Cardiac septum (tissue), 1 donor: ENCODE measurements at regions not wholly inside any gene's neighbourhood (a gene's known extent, or its start where the extent isn't known, plus 50 kb on each side); places are given as distances from the start of the nearest gene placed in this dataset.
"Not testable (repeated sequence)": the region's sequence is repeated elsewhere in the genome, so short reads cannot be mapped to it uniquely, and the experiment has no call there.

Source experiments
- DNase-seq: peaks from one replicate; pipeline ENCODE4 v3.0.0-alpha.2; 2020; ENCODE audit warnings: low spot score
- intact Hi-C: fragments of 100-400 bp; cut with DNase I; formaldehyde crosslinking; loops from one replicate; pipeline ENCODE4 v1.14.0; 2022
- donor health status: DM: no; HTN: no; CAD: no.

DNA sequence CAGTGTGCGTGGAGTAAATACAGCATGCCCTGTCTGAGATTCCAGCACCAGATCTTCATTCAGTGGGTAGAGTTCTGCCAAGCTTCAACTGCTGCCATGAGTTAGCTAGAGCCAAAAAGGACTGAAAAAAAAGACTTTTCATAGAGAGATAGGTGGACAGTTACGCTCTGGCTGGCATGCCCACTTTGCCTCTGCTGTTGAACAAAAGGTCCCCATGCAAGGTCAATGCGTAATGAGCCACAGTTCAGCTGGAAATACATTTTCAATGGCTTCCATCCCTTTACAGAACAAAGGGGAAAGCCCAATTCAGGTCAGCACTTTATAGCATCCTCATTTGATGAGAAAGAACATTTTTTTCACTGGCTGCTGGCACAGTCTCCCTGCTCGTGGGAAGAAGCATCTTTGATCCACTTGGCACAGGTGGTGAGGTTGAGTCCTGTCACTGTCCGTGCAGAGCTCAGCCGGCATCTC, 86.9 kb upstream of the ERCC6L2 start:
- intact Hi-C loops, result no loop called here
- no peak for DNase-seq

DNA sequence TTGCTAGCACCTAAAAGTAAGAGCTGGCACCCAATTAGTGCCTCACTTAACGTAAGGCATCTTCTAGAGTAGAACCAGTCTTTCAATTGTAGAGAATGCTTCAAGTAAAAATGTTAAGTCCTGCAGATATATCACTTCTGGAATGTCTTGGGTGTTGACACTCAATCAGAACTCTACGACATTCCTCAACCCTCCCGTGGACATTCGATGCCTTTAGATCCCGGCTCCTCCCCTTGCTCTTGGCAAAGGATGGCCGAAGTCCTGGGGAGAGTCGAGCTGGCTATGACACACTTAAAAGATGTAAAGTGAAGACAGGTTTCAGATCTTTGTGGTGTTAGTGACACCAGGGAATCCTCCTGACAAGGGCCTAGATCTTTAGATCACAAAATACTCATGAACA, 87.5 kb upstream of the ERCC6L2 start:
- no peak for DNase-seq
- intact Hi-C loops, result no loop called here

DNA sequence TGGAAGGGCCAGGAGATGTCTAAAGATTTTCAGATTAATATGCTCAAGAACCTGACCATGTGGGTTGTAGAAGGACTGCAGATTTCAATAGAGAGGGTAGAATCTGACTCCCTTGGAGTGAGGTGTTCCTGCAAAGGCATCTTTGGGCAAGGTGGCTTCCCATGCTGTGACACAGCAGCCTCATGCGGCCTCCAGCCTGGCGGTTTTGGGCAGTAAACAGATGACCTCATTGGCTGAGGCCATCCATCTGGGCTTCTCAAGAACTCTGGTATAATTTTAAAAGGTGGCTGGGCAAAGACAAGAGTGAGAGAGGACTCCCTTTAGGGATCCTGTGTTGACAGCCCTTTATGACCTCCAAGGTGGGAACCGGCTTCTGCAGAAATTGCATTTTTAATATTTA, 90.3 kb upstream of the ERCC6L2 start:
- intact Hi-C loops, result no loop called here
- DNase-seq, result no peak

GRCh38 chr9:95784318-95784717, 91.2 kb upstream of the ERCC6L2 start:
- intact Hi-C loops, result no loop called here
- DNase-seq, result no peak

DNA sequence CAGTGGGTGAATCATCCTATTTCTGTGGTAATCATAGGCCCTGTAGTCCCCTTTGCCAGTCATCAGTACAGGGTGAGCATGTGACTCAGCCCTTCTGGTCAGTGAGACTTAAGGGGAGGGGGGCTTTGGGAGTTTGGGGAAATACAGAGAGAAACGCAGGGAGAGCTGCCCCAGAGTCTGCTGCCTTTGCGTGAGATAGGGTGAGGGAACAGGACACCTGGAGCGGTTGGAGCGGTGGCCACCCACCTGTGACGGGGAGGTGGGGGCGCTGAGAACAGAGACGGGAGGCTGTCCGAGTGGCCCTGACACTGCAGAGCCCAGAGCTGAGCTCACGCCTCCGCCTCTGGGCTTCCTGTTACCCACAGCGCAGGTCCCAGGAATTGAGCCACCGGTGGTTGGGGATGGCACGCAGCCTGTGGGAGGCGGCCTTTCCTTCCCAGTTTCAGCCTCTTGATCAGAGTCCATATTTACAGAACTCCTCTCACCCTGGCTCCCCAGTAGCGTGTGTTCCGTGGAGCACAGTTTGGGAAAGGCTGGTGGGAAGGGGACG, 92.0 kb upstream of the ERCC6L2 start:
- no peak for DNase-seq
- intact Hi-C loops, result no loop called here

- intact Hi-C loops, result no loop called here
- no peak for DNase-seq
Observed at GRCh38 chr9:95780751-95781150, 94.7 kb upstream of the ERCC6L2 start.

DNA sequence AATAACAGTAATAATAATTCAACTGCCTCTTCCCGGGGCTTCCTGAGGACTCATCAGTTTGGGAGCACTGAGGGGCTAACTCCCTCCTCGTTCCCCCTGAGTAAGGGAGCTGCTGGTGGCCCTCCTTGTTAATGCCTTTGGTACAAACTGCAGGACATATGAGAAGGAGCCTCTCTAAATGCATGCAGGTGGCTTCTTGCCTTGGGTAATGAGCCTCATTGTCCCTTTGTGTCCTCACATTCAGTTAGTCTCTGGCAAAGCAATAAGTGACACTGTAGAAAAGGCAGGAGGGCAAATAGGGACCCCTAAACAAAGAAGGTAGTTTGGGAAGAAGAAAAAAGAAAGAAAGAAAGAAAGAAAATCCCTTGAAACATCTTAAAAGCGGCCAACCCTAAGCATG, 95.4 kb upstream of the ERCC6L2 start:
- intact Hi-C loops, result no loop called here
- DNase-seq, result no peak

GRCh38 chr9:95779597-95779996, 95.9 kb upstream of the ERCC6L2 start:
- DNase-seq, intact Hi-C loops: not testable (repeated sequence)

- intact Hi-C loops, result no loop called here
- no peak for DNase-seq
Observed at GRCh38 chr9:95778957-95779356, 96.5 kb upstream of the ERCC6L2 start.

DNA sequence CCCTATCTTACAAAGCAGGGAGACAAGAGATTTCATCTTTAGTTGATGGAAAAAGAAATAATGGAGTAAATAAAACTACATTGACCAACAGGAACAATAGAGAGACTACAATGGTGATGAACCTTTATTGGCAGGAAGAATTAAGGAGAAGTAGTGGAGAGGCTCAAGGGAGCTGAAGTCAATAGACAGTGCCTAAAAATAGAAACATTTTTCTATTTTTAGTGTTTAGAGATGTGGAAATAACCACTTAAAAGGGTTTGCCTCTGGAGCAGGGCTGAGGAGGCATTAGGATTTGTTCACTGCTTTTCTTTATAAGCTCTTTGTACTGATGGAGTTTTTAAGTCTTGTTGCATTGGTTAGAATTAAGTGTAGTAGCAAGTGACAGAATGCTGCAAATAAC, 98.4 kb upstream of the ERCC6L2 start:
- intact Hi-C loops, result no loop called here
- no peak for DNase-seq

DNA sequence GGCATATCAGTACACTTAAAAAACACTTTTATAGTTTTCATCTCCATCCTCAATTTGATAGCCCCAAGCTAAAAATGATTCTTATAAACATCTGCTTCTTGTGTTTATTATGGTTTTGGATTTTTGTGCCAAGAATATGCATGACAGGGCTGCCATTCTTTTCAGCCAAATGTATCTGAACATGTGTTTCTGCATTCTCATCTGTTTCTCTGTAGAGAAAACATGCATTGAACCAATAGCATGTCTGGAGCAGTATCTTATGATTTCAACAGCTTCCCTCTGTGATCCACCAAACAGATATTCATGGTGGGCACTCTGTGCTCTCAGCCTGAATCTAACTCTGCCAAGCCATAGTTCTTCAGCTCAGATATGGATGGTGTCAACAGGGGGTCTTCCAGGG, 99.3 kb upstream of the ERCC6L2 start:
- no peak for DNase-seq
- intact Hi-C loops, result no loop called here

- intact Hi-C loops, result no loop called here
- DNase-seq, result no peak
Observed at GRCh38 chr9:95775191-95775590, 100.3 kb upstream of the ERCC6L2 start.

- intact Hi-C loops, result no loop called here
- no peak for DNase-seq
Observed at GRCh38 chr9:95773053-95773418, 102.5 kb upstream of the ERCC6L2 start.

DNA sequence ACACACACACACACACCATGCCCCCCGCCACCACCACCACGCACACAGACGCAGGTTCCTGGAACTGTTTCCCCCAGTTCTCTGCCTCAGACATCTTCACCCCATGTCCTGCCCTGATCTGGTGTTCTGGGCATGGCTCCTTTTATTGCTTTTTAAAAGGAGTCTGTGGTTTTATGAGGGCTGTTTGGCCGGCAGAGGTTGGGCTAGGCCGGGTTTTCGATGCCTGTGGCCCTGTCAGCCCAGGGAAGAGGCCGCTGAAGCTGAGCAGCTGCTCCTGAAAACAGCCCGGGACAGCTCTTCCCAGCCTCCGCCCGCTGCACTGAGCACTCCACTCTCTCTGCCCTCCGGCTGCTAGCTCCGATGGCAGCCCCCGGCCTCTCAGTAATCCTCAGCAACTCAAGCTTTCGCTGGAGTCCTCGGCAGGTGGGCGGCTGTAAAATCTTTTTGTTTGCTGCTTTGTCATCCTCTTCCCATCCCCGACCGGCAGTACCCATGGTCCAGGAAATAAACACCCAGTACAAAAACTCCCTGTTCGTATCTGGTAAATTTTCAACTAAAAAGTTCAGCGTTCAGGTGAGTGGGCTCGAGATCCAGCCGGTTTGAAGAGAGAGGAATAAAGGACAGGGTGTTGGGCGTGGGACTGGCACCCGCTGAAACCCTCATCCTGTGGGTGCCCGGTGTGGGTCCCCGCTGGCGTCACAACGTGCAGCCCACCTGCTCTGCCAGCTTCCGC, 103.0 kb upstream of the ERCC6L2 start:
- DNase-seq, result no peak
- intact Hi-C loops, result no loop called here

DNA sequence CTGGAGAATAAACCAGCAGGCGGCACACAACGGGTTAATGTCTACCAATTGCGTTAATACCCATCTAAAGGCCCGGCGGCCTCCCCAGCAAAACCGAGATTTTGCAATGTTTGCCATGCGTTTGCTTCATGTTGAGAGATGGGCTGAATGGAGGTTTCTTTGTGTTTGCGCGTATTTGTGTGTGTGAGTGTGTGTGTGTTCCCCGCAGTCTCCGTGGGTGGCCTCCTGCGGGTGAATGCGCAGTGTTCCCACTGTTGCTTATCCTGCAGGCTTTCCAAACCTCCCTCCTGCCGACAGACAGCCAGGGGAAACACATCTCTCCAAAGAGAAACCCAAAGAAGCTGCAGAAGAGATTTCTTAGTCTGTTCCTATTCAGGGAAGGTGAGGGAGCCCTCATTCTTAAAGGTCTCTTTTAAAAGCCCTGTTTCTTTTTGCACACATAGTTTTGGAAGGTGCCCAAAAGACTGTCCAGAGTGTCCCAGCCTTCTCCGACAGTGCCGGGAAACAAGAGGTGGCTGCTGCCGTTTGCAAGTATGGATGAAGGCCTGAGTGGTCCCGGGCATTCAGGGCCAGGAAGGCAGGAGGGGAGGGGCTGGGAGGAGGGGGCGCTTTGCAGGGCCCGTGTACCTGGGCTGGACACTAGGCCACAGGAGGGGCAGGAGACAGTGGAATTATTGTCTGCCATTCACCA, 103.8 kb upstream of the ERCC6L2 start:
- intact Hi-C loops, result no loop called here
- DNase-seq, result no peak

GRCh38 chr9:95770653-95771131, 104.8 kb upstream of the ERCC6L2 start:
- intact Hi-C loops, result no loop called here
- DNase-seq, result no peak

DNA sequence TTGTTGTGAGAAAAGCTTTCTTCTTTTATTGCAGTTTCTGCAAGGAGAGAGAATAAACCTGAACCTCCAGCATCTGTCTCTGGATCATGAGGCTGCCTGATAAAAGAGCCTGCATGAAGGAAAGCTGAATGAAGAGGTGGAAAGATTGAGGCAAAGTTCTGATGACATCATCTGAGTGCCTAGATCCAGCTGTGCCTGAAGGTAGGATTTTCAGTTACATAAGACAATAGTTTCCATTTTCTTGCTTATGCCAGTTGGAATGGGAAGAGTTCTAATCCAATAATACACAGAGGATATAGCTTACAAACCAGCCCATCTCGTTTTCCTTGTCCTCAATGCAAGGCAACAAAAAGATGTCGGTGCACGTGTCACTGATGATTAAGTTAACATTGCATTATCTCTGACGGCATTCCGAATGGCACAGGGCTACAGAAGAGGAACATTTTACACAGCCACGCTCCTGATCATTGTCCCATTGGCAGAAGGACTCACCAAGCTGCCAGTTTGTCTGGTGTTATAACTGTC, 105.5 kb upstream of the ERCC6L2 start:
- DNase-seq, result no peak
- intact Hi-C loops, result no loop called here

DNA sequence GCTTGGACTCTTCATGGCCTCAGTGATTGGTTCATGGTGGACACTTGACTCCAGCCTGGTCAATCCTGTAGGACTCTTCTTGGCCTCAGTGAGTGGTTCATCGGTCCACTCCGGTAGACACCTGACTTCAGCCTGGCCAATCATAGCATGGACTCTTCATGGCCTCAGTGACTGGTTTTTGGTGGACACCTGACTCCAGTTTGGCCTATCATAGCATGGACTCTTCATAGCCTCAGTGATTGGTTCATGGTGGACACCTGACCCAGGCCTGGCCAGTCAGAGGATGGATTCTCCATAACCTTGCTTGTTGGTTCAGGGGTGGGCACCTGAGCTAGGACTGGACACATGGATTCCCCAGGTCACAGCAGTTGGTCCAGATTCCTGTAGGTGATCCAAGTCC, 106.0 kb upstream of the ERCC6L2 start:
- DNase-seq, result no peak
- intact Hi-C loops, result no loop called here

GRCh38 chr9:95766906-95767305, 108.6 kb upstream of the ERCC6L2 start:
- intact Hi-C loops, result no loop called here
- DNase-seq, result no peak

DNA sequence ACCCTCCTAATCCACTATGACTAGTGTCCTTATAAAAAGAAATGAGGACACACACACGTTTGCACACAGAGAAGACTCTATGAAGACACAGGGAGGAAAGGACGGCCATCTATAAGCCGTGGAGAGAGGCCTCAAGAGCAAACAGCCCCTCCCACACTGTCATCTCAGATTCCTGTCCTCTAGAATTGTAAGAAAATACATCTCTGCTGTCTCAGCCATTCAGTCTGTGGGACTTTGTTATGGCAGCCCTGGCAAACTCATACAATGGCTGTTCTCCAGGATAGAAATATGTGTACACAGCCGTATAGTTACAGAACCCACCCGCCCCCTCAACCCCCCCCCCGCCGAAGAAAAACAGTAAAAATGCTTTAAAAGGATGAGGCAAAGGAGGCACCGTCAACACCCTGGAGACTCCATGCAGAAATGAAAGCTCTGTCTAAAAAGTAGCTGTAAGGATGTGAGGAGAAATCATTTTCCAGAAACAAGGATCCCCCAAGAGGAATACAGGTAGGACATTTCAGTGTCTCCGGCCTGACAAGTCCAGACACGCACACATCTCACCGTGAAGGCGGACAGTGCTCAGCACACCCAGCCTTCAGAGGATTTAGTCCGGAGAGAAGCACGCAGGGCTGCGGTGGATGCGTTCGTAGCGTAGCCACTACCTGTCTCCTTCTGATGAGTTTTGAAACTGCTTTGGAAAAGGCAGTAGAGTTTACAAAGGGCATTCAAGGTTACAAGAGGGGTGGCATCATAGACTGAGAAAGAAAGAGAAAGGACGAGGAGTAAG, 110.8 kb upstream of the ERCC6L2 start:
- DNase-seq, result no peak
- intact Hi-C loops, result no loop called here
